ENCODE measurements at regions not wholly inside any gene's neighbourhood (a gene's known extent, or its start where the extent isn't known, plus 50 kb on each side); places are given as distances from the start of the nearest gene placed in this dataset.
"Not testable (repeated sequence)": the region's sequence is repeated elsewhere in the genome, so short reads cannot be mapped to it uniquely, and the experiment has no call there.

DNA sequence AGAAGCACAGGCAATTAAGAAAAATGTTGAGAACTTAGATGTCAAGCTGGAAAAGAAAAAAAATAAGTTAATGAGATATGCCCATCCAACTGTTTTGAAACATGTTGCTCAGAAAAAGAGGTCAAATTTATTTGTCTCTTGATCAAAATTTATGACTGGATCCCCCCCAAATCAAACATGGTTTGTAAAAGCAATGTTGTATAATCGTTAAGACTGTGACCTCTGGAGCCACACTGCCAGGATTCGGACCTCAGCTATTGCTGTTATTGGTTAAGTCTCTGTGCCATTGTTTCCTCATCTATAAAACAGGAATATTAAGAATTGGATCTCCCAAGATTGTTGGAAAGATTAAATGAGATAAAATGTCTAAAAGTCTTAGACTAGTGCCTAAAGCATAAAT lies 51.9 kb upstream of the LRRK2 start:
- H3K4me3 ChIP-seq (ENCODE audit: low read depth, low read length), result no peak overlapping the region
- DNase-seq (ENCODE audit: low read depth), result no peak
- TF ChIP-seq, protein P1, sequence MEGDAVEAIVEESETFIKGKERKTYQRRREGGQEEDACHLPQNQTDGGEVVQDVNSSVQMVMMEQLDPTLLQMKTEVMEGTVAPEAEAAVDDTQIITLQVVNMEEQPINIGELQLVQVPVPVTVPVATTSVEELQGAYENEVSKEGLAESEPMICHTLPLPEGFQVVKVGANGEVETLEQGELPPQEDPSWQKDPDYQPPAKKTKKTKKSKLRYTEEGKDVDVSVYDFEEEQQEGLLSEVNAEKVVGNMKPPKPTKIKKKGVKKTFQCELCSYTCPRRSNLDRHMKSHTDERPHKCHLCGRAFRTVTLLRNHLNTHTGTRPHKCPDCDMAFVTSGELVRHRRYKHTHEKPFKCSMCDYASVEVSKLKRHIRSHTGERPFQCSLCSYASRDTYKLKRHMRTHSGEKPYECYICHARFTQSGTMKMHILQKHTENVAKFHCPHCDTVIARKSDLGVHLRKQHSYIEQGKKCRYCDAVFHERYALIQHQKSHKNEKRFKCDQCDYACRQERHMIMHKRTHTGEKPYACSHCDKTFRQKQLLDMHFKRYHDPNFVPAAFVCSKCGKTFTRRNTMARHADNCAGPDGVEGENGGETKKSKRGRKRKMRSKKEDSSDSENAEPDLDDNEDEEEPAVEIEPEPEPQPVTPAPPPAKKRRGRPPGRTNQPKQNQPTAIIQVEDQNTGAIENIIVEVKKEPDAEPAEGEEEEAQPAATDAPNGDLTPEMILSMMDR (conservative IDR thresholded peaks at IDR 0.05; ENCODE audit: low read depth, low read length), result no peak

DNA sequence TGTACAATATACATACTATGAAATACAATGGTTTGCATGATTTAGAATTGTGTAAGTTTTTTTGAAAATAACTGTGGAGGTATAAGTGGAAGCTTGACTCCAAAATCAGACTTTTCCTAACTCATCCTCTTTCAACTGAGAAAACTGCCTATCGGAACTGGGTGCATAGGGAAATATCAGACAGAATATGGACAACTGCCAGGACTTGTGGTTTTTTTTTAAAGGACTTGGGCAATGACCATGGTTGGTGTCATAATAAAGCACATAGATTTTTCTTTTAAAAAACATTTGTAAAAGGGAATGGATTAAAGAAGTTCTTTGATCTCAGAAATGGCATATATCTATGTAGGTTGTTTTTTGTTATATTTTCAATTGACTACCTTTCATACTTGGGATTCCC lies 53.3 kb upstream of the LRRK2 start:
- TF ChIP-seq, protein P1 (conservative IDR thresholded peaks at IDR 0.05; ENCODE audit: low read depth, low read length), result no peak
- H3K4me3 ChIP-seq (ENCODE audit: low read depth, low read length), result no peak overlapping the region
- peak; percentile 47 for DNase-seq (ENCODE audit: low read depth)

DNA sequence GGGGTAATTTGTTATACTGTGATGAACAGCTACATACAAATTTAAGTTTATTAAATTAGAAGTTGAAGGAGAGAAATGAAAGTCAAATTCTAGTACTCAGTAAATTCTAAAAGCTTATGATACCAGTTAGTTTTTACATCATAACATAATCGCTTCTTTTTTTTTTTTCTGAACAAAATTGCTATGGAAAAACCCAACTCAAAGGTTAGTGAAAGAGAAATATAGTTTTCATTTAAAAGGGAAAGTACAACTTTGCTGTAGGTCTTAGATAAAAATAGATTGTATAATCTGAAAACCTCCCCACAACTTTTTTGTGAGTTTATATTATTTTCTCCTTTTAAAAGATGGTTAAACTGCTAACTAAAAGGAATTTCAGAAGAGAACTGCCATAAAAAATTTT lies 53.7 kb upstream of the LRRK2 start:
- TF ChIP-seq, protein P1 (conservative IDR thresholded peaks at IDR 0.05; ENCODE audit: low read depth, low read length), result no peak
- H3K4me3 ChIP-seq (ENCODE audit: low read depth, low read length), result no peak overlapping the region
- no peak for DNase-seq (ENCODE audit: low read depth)

DNA sequence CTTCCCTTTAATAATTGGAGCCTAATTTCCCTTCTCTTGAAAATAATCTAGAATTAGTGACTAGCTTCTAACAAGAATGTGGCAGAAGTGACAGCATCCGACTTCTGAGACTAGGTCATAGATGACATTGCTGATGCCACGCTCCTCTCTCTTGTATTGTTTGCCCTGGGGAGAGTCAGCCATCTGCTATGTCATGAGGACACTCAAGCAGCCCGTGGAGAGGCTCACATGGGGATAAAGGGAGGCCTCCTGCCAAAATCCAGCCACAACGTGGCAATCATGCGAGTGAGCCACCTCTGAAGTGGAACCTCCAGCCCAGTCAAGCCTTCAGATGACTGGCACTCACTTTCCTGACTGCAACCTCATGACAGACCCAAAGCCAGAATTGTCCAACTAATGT lies 54.2 kb upstream of the LRRK2 start:
- TF ChIP-seq, protein P1 (conservative IDR thresholded peaks at IDR 0.05; ENCODE audit: low read depth, low read length), result no peak
- H3K4me3 ChIP-seq (ENCODE audit: low read depth, low read length), result no peak overlapping the region
- no peak for DNase-seq (ENCODE audit: low read depth)

DNA sequence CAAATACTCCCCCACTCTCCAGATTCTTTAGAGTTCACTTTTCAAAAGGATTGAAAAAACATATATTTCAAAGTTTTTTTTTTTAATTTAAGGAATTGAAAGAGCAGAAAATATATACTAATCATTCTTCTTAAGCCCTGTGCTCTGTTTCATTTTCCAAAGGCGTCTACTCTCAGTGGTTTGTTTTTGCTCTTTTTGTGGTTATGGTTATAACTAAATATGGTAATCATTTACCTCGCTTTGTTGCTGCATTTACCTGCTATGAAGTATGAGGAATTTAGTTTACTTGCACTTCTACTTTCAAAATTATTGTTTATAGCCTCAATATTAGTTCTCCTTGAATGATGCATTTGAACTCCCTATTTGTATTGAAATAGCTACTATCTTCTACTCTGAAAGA lies 55.9 kb upstream of the LRRK2 start:
- no peak for DNase-seq (ENCODE audit: low read depth)
- TF ChIP-seq, protein P1 (conservative IDR thresholded peaks at IDR 0.05; ENCODE audit: low read depth, low read length), result no peak
- H3K4me3 ChIP-seq (ENCODE audit: low read depth, low read length), result no peak overlapping the region

DNA sequence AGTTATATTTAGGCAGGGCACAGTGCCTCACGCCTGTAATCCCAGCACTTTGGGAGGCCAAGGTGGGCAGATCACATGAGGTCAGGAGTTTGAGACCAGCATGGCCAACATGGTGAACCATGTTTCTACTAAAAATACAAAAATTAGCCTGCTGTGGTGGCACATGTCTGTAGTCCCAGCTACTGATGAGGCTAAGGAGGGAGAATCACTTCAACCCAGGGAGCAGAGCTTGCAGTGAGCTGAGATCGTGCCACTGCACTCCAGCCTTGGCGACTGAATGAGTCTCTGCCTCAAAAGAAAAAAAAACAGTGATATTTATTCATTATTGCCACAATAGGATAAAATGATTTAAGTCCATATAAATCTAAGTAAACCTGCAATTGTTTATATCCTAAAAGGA lies 56.4 kb upstream of the LRRK2 start:
- H3K4me3 ChIP-seq (ENCODE audit: low read depth, low read length); DNase-seq (ENCODE audit: low read depth): not testable (repeated sequence)

DNA sequence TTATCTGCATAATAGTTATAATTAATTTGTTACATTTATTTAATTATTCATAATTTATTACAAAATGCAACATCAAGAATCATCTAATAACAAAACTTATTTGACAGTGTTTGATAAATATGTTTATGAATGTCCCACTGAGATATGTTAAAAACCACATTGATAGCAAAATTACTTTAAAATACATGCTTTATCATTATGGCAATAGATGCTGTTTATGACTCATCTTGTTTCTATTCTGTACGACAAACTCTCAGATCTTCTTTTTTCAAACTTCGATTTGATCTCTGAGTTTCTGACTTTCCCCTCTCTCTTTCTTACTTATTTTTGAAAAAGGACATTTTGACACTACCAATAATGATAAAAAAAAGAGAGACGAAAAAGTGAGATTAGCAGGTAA lies 56.8 kb upstream of the LRRK2 start:
- TF ChIP-seq, protein P1 (conservative IDR thresholded peaks at IDR 0.05; ENCODE audit: low read depth, low read length), result no peak
- DNase-seq (ENCODE audit: low read depth), result no peak
- H3K4me3 ChIP-seq (ENCODE audit: low read depth, low read length), result no peak overlapping the region

DNA sequence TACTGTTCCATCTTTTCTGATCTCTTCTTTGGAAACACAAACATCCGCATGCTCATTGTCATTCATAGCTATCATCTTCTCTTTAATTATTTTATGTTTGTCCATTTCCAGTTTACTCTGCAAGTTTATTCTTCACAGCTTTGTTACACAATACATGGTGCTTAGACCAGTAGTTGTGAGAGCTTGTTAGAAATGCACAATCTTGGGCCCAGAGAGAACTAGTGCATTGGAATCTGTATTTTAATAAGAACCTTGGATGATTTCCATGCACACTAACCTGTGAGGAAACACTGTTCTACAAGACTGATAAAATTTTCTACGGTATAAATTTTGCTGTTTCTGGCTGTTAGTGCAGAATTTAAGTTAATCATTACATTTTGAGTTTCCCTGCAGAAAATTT lies 59.3 kb upstream of the SLC2A13 start:
- TF ChIP-seq, protein P1 (conservative IDR thresholded peaks at IDR 0.05; ENCODE audit: low read depth, low read length), result no peak
- no peak for DNase-seq (ENCODE audit: low read depth)

More for the DNA sequence above, 59.3 kb upstream of the SLC2A13 start:
- no peak overlapping the region for H3K4me3 ChIP-seq (ENCODE audit: low read depth, low read length)

Measured in choroid plexus epithelial cell (primary cell).